GM23338 (cell line): ENCODE measurements at regions not wholly inside any gene's neighbourhood (a gene's known extent, or its start where the extent isn't known, plus 50 kb on each side); places are given as distances from the start of the nearest gene placed in this dataset.

Source experiments
- CREB1 ChIP-seq: fragments of 250-450 bp; sonication (Bioruptor Pico); IDR thresholded peaks from 2 replicates; pipeline ENCODE4 v1.5.0; 2020; ENCODE audit warnings: low read depth, mild to moderate bottlenecking, moderate library complexity
- ETS1 ChIP-seq: IDR thresholded peaks from 2 replicates; pipeline ENCODE4 v1.6.1; 2016; ENCODE audit warnings: antibody characterized with exemption
- EZH2 ChIP-seq: fragments of 200-600 bp; sonication (generic); IDR thresholded peaks from one replicate; pipeline ENCODE4 v1.8.0; 2017; ENCODE audit warnings: antibody characterized with exemption, mild to moderate bottlenecking, low read depth; ENCODE audit not compliant: unreplicated experiment
- EZH2phosphoT487 ChIP-seq: fragments of 200-600 bp; sonication (generic); IDR thresholded peaks from one replicate; pipeline ENCODE4 v1.8.1; 2018; ENCODE audit warnings: antibody characterized with exemption; ENCODE audit not compliant: unreplicated experiment
- JUNB ChIP-seq: IDR thresholded peaks from one replicate; pipeline ENCODE4 v1.6.1; 2016; ENCODE audit warnings: antibody characterized with exemption; ENCODE audit not compliant: unreplicated experiment
- POLR2AphosphoS5 ChIP-seq: IDR thresholded peaks from 2 replicates; pipeline ENCODE4 v1.6.1; 2016; ENCODE audit warnings: antibody characterized with exemption, low read depth
- REST ChIP-seq: IDR thresholded peaks from one replicate; pipeline ENCODE4 v1.6.1; 2018; ENCODE audit warnings: antibody characterized with exemption; ENCODE audit not compliant: unreplicated experiment
- STAT1 ChIP-seq: IDR thresholded peaks from one replicate; pipeline ENCODE4 v1.6.1; 2016; ENCODE audit warnings: antibody characterized with exemption; ENCODE audit not compliant: unreplicated experiment
- ZNF114 ChIP-seq: fragments of 250-450 bp; sonication (Bioruptor Pico); IDR thresholded peaks from 2 replicates; pipeline ENCODE4 v1.5.0; 2020; ENCODE audit warnings: mild to moderate bottlenecking, moderate library complexity
- ZNF331 ChIP-seq: fragments of 250-450 bp; sonication (Bioruptor Pico); IDR thresholded peaks from 2 replicates; pipeline ENCODE4 v1.5.0; 2020; ENCODE audit warnings: low read depth, mild to moderate bottlenecking, moderate library complexity
- ZNF462 ChIP-seq: fragments of 250-450 bp; sonication (Bioruptor Pico); IDR thresholded peaks from 2 replicates; pipeline ENCODE4 v1.5.0; 2020; ENCODE audit warnings: mild to moderate bottlenecking, moderate library complexity
- TF ChIP-seq, protein P1 (sequence below), 2 experiments: fragments of 200-600 bp in 1 of 2; sonication (generic) in 1 of 2; conservative IDR thresholded peaks; 2 replicates each; pipeline versions ENCODE4 v1.5.1 to v1.6.1; 2016 to 2017; ENCODE audit warnings: antibody characterized with exemption in 2 of 2, low read depth in 2 of 2, mild to moderate bottlenecking in 2 of 2, moderate library complexity in 1 of 2

GRCh38 chr3:81435050-81435449, 326.4 kb downstream of the GBE1 start:
- TF ChIP-seq, protein P1, sequence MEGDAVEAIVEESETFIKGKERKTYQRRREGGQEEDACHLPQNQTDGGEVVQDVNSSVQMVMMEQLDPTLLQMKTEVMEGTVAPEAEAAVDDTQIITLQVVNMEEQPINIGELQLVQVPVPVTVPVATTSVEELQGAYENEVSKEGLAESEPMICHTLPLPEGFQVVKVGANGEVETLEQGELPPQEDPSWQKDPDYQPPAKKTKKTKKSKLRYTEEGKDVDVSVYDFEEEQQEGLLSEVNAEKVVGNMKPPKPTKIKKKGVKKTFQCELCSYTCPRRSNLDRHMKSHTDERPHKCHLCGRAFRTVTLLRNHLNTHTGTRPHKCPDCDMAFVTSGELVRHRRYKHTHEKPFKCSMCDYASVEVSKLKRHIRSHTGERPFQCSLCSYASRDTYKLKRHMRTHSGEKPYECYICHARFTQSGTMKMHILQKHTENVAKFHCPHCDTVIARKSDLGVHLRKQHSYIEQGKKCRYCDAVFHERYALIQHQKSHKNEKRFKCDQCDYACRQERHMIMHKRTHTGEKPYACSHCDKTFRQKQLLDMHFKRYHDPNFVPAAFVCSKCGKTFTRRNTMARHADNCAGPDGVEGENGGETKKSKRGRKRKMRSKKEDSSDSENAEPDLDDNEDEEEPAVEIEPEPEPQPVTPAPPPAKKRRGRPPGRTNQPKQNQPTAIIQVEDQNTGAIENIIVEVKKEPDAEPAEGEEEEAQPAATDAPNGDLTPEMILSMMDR (conservative IDR thresholded peaks at IDR 0.05; ENCODE audit: low read depth in 2 of 2), result no peak
- no peak for TF ChIP-seq CREB1 (CRISPR knock-in tag)
- no peak for TF ChIP-seq REST
- TF ChIP-seq EZH2, result no peak
- TF ChIP-seq POLR2AphosphoS5, result no peak
- no peak for TF ChIP-seq EZH2phosphoT487
- TF ChIP-seq ETS1, result no peak
- no peak for TF ChIP-seq JUNB
- TF ChIP-seq ZNF331, result no peak
- TF ChIP-seq ZNF462 (CRISPR knock-in tag), result no peak
- no peak for TF ChIP-seq ZNF114 (CRISPR knock-in tag)
- no peak for TF ChIP-seq STAT1
